ENCODE measurements at regions not wholly inside any gene's neighbourhood (a gene's known extent, or its start where the extent isn't known, plus 50 kb on each side); places are given as distances from the start of the nearest gene placed in this dataset.

DNA sequence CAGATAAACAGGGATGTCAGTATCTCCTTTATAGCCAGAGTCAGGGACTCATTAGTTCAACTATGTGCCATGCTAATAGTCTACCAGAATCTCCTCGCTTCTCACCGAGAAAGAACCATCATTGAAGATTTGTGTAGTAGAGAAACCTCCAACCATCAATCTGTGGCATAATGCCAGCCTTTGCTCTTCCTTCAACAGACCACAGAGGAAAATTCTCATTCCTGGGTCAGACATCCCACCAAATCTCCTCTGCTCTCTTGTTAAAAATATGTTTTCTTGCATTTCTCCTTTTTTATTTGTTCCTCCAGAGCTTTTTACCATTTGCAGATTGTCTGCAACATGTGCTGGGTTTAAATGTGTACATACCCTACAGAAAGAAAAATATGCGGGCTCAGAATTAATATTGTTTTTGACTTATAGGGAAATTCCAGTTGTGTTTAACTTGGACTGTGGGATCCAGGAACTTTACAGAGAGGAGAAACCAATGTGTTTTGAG lies 64.9 kb downstream of the LLPH start:
- Histone ChIP-seq H3K4me1 (ENCODE audit: insufficient read depth, low read length) (peaks cover 3% of the 10 kb centered on the region; the same call in 1 of the 2 replicates), H3K23me2 (ENCODE audit: insufficient read length, low read depth, low read length, poor library complexity, severe bottlenecking) (no peaks in the 10 kb centered on the region), H3T11ph (ENCODE audit: low read length) (no peak overlapping the region), H4K5ac (ENCODE audit: insufficient read length, low read depth, low read length) (no peak overlapping the region), H3K56ac (ENCODE audit: insufficient read length, low read depth, low read length) (no peak overlapping the region), H2BK12ac (ENCODE audit: insufficient read length, low read depth, low read length) (no peak overlapping the region), H3K4ac (ENCODE audit: low read depth, low read length) (no peak overlapping the region), H4K20me1 (ENCODE audit: control insufficient read depth, insufficient read depth, insufficient read length) (no peaks in the 10 kb centered on the region), H3K18ac (ENCODE audit: insufficient read length, low read depth, low read length) (no peak overlapping the region), H3K9ac (ENCODE audit: extremely low read depth, insufficient read length, low read length) (no peak overlapping the region), H4K91ac (ENCODE audit: insufficient read length, low read depth, low read length) (no peak overlapping the region), H3K79me1 (ENCODE audit: insufficient read depth, low read depth, low read length, poor library complexity, severe bottlenecking) (no peaks in the 10 kb centered on the region), H3K23ac (ENCODE audit: insufficient read length, low read depth, low read length) (no peak overlapping the region), H3K27me3 (ENCODE audit: insufficient read depth, low read length) (no peaks in the 10 kb centered on the region), H2AK5ac (ENCODE audit: insufficient read length, low read length) (no peak overlapping the region), H2BK20ac (ENCODE audit: low read depth, low read length, poor library complexity, severe bottlenecking) (no peak overlapping the region), H2BK5ac (ENCODE audit: insufficient read length, low read length) (no peak overlapping the region), H2BK120ac (ENCODE audit: low read depth, low read length, poor library complexity, severe bottlenecking) (no peak overlapping the region), H2AFZ (ENCODE audit: low read length) (no peak overlapping the region), H3K14ac (ENCODE audit: insufficient read depth, low read length) (no peak overlapping the region), H4K8ac (replicated peaks; ENCODE audit: insufficient read length, low read depth, low read length) (no peak overlapping the region), H3K27ac (ENCODE audit: insufficient read length, low read depth, low read length) (no peak overlapping the region), H2BK15ac (ENCODE audit: low read depth, low read length) (no peak overlapping the region), H3K4me2 (ENCODE audit: insufficient read depth, insufficient read length, low read length) (no peak overlapping the region), H3K9me3 (ENCODE audit: control insufficient read depth, low read depth, low read length) (no peaks in the 10 kb centered on the region), H3K79me2 (ENCODE audit: insufficient read depth, low read length) (no peaks in the 10 kb centered on the region)
- Mint-ChIP-seq H3K27ac (no peak overlapping the region), H3K4me1 (peaks cover 27 to 40% of the 10 kb centered on the region in 2 experiments), H3K27me3 (ENCODE audit: low read depth) (no peaks in the 10 kb centered on the region), H3K4me3 (no peak overlapping the region), H3K9me3 (peaks cover 0 to 3% of the 10 kb centered on the region in 2 experiments; a peak in 1 of 5 replicates), H3K36me3 (ENCODE audit: insufficient read depth in 1 of 3, low read depth in 3 of 3) (no peaks in the 10 kb centered on the region)
- TF ChIP-seq, protein P1, sequence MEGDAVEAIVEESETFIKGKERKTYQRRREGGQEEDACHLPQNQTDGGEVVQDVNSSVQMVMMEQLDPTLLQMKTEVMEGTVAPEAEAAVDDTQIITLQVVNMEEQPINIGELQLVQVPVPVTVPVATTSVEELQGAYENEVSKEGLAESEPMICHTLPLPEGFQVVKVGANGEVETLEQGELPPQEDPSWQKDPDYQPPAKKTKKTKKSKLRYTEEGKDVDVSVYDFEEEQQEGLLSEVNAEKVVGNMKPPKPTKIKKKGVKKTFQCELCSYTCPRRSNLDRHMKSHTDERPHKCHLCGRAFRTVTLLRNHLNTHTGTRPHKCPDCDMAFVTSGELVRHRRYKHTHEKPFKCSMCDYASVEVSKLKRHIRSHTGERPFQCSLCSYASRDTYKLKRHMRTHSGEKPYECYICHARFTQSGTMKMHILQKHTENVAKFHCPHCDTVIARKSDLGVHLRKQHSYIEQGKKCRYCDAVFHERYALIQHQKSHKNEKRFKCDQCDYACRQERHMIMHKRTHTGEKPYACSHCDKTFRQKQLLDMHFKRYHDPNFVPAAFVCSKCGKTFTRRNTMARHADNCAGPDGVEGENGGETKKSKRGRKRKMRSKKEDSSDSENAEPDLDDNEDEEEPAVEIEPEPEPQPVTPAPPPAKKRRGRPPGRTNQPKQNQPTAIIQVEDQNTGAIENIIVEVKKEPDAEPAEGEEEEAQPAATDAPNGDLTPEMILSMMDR (conservative IDR thresholded peaks at IDR 0.05) = no peak
- DNase-seq = no peak
- no CpG with 5 or more reads among the region's 3 CpGs for WGBS (ENCODE audit: extremely low coverage, insufficient read length, low lambda C conversion rate)

Measured in H9 (cell line).